MCF 10A (cell line): ENCODE measurements at regions not wholly inside any gene's neighbourhood (a gene's known extent, or its start where the extent isn't known, plus 50 kb on each side); places are given as distances from the start of the nearest gene placed in this dataset.

ENCODE experiments used
- BruUV-seq: library from RNA; stranded (reverse); fragments of 400-500 nt; replicated peaks from 2 replicates; lab custom pipeline; 2021; lab: Mats Ljungman, UMichigan
- CTCF ChIA-PET: fragments of 300-600 bp; sonication (Branson Sonifier 250); formaldehyde crosslinking; extraction: SDS; loops from one replicate; lab custom pipeline; 2021; ENCODE audit warnings: antibody characterized with exemption, inconsistent platforms; lab: Yijun Ruan, JAX
- POLR2A ChIA-PET: fragments of 300-600, 350-650 bp; sonication (Branson Sonifier 250); formaldehyde crosslinking; extraction: SDS; loops from one replicate; lab custom pipeline; 2020; ENCODE audit warnings: antibody characterized with exemption, inconsistent platforms; lab: Yijun Ruan, JAX
- DNase-seq: peaks from one replicate; pipeline ENCODE4 v3.0.0-alpha.2; 2018; ENCODE audit not compliant: unreplicated experiment
- H3K27ac Mint-ChIP-seq: one replicate; pipeline ENCODE4 v1.8.0; 2022; ENCODE audit warnings: mild to moderate bottlenecking, low read depth, mixed read lengths; ENCODE audit not compliant: unreplicated experiment
- H3K27me3 Mint-ChIP-seq: one replicate; pipeline ENCODE4 v1.8.0; 2022; ENCODE audit warnings: mixed read lengths; ENCODE audit not compliant: insufficient read depth, unreplicated experiment
- H3K36me3 Mint-ChIP-seq: one replicate; pipeline ENCODE4 v1.8.0; 2022; ENCODE audit warnings: mild to moderate bottlenecking, moderate library complexity, mixed read lengths; ENCODE audit not compliant: insufficient read depth, unreplicated experiment
- H3K4me1 Mint-ChIP-seq: one replicate; pipeline ENCODE4 v1.8.0; 2022; ENCODE audit warnings: mixed read lengths; ENCODE audit not compliant: insufficient read depth, unreplicated experiment
- H3K4me3 Mint-ChIP-seq: one replicate; pipeline ENCODE4 v1.8.0; 2022; ENCODE audit warnings: mild to moderate bottlenecking, moderate library complexity, mixed read lengths; ENCODE audit not compliant: unreplicated experiment
- H3K9me3 Mint-ChIP-seq: one replicate; pipeline ENCODE4 v1.8.0; 2022; ENCODE audit warnings: mixed read lengths; ENCODE audit not compliant: unreplicated experiment
- CTCF ChIP-seq: fragments of 200-600 bp; IDR thresholded peaks from one replicate; pipeline ENCODE4 v1.8.0; 2022; ENCODE audit warnings: antibody characterized with exemption, mild to moderate bottlenecking; ENCODE audit not compliant: unreplicated experiment
- intact Hi-C: fragments of 100-400 bp; cut with micrococcal nuclease; formaldehyde crosslinking; loops from 2 replicates; pipeline ENCODE4 v1.14.1; 2022

GRCh38 chr12:67471810-67472209 is 176.7 kb upstream of the DYRK2 start:
- Mint-ChIP-seq H3K4me3 (no peak overlapping the region), H3K27ac (no peak overlapping the region), H3K36me3 (no peaks in the 10 kb centered on the region), H3K9me3 (peaks cover 7% of the 10 kb centered on the region), H3K27me3 (no peaks in the 10 kb centered on the region), H3K4me1 (no peaks in the 10 kb centered on the region)
- BruUV-seq = no TSS peak
- ChIA-PET CTCF (interaction anchor here (0.7 kb wide), 1 partner anchor 108 kb away, joined by 4 read pairs; no protein-coding TSS in a partner anchor), POLR2A (no interaction called here)
- no peak for TF ChIP-seq CTCF
- intact Hi-C loops = no loop called here
- DNase-seq = no peak

GRCh38 chr12:67472539-67472938 is 176.0 kb upstream of the DYRK2 start:
- POLR2A ChIA-PET = no interaction called here
- no peak for DNase-seq
- intact Hi-C loops = no loop called here
- CTCF ChIA-PET = no interaction called here
- no peaks in the 10 kb centered on the region for H3K4me1 Mint-ChIP-seq
- H3K4me3 Mint-ChIP-seq = no peak overlapping the region
- no peak for TF ChIP-seq CTCF
- no peaks in the 10 kb centered on the region for H3K27me3 Mint-ChIP-seq
- H3K27ac Mint-ChIP-seq = no peak overlapping the region
- peaks cover 2% of the 10 kb centered on the region for H3K9me3 Mint-ChIP-seq
- H3K36me3 Mint-ChIP-seq = no peaks in the 10 kb centered on the region
- BruUV-seq = no TSS peak

GRCh38 chr12:67474934-67475620 is 173.5 kb upstream of the DYRK2 start:
- no peak overlapping the region for H3K27ac Mint-ChIP-seq
- H3K36me3 Mint-ChIP-seq = no peaks in the 10 kb centered on the region
- no peaks in the 10 kb centered on the region for H3K4me1 Mint-ChIP-seq
- no peak overlapping the region for H3K4me3 Mint-ChIP-seq
- ChIA-PET POLR2A (interaction anchor here (0.6 to 0.7 kb wide), 2 partner anchors 7 to 32 kb away, joined by 3 read pairs; no protein-coding TSS in a partner anchor), CTCF (no interaction called here)
- no peaks in the 10 kb centered on the region for H3K27me3 Mint-ChIP-seq
- no peak for TF ChIP-seq CTCF
- no TSS peak for BruUV-seq
- intact Hi-C loops = no loop called here
- H3K9me3 Mint-ChIP-seq = no peaks in the 10 kb centered on the region
- no peak for DNase-seq

- Mint-ChIP-seq H3K36me3 (no peaks in the 10 kb centered on the region), H3K27ac (no peak overlapping the region), H3K9me3 (no peaks in the 10 kb centered on the region), H3K27me3 (no peaks in the 10 kb centered on the region), H3K4me1 (no peaks in the 10 kb centered on the region), H3K4me3 (no peak overlapping the region)
- intact Hi-C loops = no loop called here
- DNase-seq = no peak
- no TSS peak for BruUV-seq
- ChIA-PET POLR2A (interaction anchor here (0.6 kb wide), 1 partner anchor 8 kb away, joined by 3 read pairs; no protein-coding TSS in a partner anchor), CTCF (interaction anchor here (0.7 kb wide), 1 partner anchor 703 kb away, joined by 3 read pairs; no protein-coding TSS in a partner anchor)
- no peak for TF ChIP-seq CTCF
These were observed 172.8 kb upstream of the DYRK2 start for GRCh38 chr12:67475725-67476124.
